ENCODE measurements at regions not wholly inside any gene's neighbourhood (a gene's known extent, or its start where the extent isn't known, plus 50 kb on each side); places are given as distances from the start of the nearest gene placed in this dataset.

GRCh38 chr5:71891406-71891805 lies 172.3 kb downstream of the CARTPT start:
- Histone ChIP-seq H3K14ac (replicated peaks; ENCODE audit: low read depth, low read length) (no peak overlapping the region), H3K79me1 (ENCODE audit: low read depth in 1 of 2, low read length in 2 of 2) (no peaks in the 10 kb centered on the region), H3K4me1 (ENCODE audit: control insufficient read depth, insufficient read depth, low read length) (peaks cover 8% of the 10 kb centered on the region), H3K4me2 (ENCODE audit: low read depth, low read length) (no peak overlapping the region), H3K18ac (ENCODE audit: low read depth, low read length) (no peak overlapping the region), H2BK15ac (ENCODE audit: low read depth, low read length) (no peak overlapping the region), H2AFZ (replicated peaks; ENCODE audit: low read length, poor library complexity) (no peak overlapping the region), H3K4ac (ENCODE audit: low read depth, low read length) (no peak overlapping the region), H4K20me1 (ENCODE audit: insufficient read depth, low read length) (no peaks in the 10 kb centered on the region), H4K5ac (ENCODE audit: low read depth, low read length) (no peak overlapping the region), H2BK5ac (ENCODE audit: low read depth, low read length, poor library complexity, severe bottlenecking) (no peak overlapping the region), H4K8ac (ENCODE audit: low read depth in 2 of 2, low read length in 2 of 2) (no peak overlapping the region), H2BK20ac (ENCODE audit: low read depth, low read length) (no peak overlapping the region), H3K56ac (ENCODE audit: extremely low read depth, insufficient read depth, low read length) (no peak overlapping the region), H3K9me3 (ENCODE audit: control insufficient read depth, insufficient read depth, low read length) (no peaks in the 10 kb centered on the region), H4K91ac (ENCODE audit: insufficient read depth, low read depth, low read length) (no peak overlapping the region), H3K27me3 (ENCODE audit: control insufficient read depth, insufficient read depth, low read length) (peaks cover 28% of the 10 kb centered on the region), H3K23ac (ENCODE audit: low read depth, low read length) (no peak overlapping the region), H2AK5ac (ENCODE audit: low read depth, low read length) (no peak overlapping the region), H3K4me3 (ENCODE audit: insufficient read depth, low read depth, low read length) (no peak overlapping the region), H2BK120ac (ENCODE audit: low read depth, low read length) (no peak overlapping the region), H3K9me1 (ENCODE audit: insufficient read depth, low read length) (0 out of 2 replicates have a peak, but pooled peaks cover 2% of the 10 kb centered on the region), H2AK9ac (replicated peaks; ENCODE audit: low read depth, low read length, poor library complexity) (no peak overlapping the region), H3K27ac (ENCODE audit: insufficient read depth, low read length) (no peak overlapping the region), H3K36me3 (ENCODE audit: control insufficient read depth, insufficient read depth, low read length) (no peaks in the 10 kb centered on the region), H3K9ac (ENCODE audit: low read depth, low read length) (no peak overlapping the region)
- no CpG with 5 or more reads among the region's 1 CpG for WGBS, 2 experiments (ENCODE audit: extremely low coverage in 2 of 2, insufficient read length in 1 of 2)
- intact Hi-C loops (cut with micrococcal nuclease): no loop called here
- ChIA-PET CTCF (no interaction called here), POLR2A (ENCODE audit: unreplicated experiment) (no interaction called here)
- in situ Hi-C loops (cut with MboI; ENCODE audit: low sequenced_read_pairs): no loop called here
- no TSS peak for BruUV-seq (replicated peaks)
- TF ChIP-seq FOS (IDR thresholded peaks at IDR 0.05; ENCODE audit: low read depth, low read length) (no peak), RFX5 (IDR thresholded peaks at IDR 0.05; ENCODE audit: low read depth, low read length) (no peak), NFE2L2 (IDR thresholded peaks at IDR 0.05; ENCODE audit: low read depth, low read length) (no peak), SMC3 (IDR thresholded peaks at IDR 0.05; ENCODE audit: low read depth, low read length) (no peak)
- ATAC-seq (ENCODE audit: low read depth) (no peak), DNase-seq (no peak)
- dilution Hi-C loops (cut with HindIII; ENCODE audit: low sequenced_read_pairs, unreplicated experiment): no loop called here

All from IMR-90 (cell line).